HG03439 (cell line): ENCODE measurements at regions not wholly inside any gene's neighbourhood (a gene's known extent, or its start where the extent isn't known, plus 50 kb on each side); places are given as distances from the start of the nearest gene placed in this dataset.

ENCODE experiments used
- ATAC-seq: cut with Tn5 transposase; IDR thresholded peaks from one replicate; pipeline ENCODE4 v1.9.1; 2021; ENCODE audit warnings: mild to moderate bottlenecking, moderate library complexity; ENCODE audit not compliant: unreplicated experiment

DNA sequence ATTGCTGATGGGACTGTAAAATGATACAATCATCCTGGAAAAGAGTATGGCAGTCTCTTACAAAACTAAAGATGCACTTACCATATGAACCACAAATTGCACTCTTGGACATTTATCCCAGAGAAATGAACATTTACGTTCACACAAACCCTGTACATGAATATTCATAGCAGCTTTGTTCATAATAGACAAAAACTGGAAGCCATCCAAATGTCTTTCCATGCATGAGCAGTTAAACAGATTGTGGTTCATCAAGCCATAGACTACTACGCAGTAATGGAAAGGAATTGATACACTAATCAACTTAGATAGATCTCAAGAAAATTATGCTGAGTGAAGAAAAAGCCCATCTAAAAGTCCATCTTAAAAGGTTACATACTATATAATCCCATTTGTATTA, 156.1 kb upstream of the SLC39A10 start:
- ATAC-seq = no peak

DNA sequence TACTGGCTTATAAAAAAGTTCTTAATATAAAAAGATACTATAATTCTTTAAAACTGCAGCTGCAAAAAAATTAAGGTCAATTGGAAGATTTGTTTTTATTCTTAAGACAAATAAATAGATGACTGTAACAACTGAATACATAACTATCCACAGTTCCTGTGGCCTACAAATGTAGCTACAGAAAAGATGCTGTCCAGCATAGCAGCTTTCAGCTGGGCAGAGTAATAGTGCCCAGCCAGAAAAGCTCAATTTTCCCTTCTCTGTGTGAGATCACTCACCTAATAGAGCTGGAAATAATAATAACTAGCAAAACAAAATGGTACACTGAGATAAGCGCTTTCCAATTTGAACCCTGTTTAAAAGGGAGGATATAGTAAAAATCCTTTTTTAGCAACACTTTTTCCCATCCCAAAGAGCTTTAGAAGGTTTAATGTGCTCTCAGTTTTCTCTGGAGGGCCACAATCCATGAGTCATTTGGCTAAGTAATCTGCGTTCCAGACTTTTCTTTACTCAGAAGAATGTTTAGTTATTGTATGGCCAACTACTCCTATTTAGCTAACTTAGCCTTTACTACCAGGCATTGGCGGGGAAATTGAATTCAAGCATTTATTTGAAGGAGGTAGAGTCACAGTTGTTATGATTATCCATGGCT, 158.1 kb upstream of the SLC39A10 start:
- ATAC-seq = no peak

DNA sequence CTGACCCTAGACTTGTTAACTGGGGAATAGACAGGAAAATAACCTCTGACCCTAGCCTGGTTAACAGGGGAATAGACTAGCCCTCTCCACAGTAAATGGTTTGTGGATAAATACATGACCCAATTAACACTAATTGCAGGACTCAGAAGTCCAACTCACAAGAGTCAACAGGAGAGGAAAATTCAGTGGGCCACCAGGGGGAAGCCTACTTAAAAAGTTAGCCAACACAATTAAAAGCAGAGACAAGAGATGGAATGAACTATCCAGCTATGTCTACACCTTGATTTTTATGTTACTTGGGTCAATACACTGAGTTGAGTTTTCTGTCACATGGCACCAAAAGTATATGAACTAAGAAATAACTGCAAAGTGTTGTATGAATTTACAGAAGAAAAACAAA, 158.8 kb upstream of the SLC39A10 start:
- ATAC-seq = peak; percentile 68

DNA sequence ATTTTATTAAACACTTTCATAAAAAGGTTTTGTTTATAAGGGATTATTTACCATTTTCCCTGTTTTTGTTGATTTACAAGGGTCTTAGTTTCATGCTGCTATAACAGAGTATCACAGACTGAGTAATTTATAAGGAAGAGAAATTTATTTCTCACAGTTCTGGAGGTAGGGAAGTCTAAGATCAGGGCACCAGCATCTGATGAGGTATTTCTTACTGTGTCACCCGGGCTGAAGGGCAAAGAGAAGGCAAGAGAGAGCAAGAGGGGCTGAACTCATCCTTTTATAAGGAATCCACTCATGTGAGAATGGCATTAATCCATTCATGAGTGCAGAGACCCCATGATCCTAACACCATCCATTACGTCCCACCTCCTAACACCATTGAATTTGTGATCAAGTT, 160.0 kb upstream of the SLC39A10 start:
- ATAC-seq = no peak

DNA sequence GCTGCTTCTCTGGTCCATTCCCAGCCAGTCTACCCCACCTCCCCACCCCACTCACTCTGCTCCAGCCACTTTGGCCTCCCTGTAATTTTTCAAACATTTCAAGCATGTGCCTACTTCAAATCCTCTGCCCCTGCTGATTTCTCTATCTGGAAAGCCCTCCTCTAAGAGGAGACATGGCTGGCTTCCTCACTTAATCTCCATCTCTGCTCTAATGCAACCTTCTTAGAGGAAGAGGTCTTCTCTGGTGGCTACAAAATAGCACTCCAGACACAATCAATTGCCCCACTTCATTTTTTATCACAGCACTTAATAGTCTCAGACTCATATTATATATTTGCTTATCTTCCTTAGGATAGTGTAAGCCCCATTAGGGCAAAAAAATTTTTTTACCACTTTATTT, 161.1 kb upstream of the SLC39A10 start:
- ATAC-seq = no peak

DNA sequence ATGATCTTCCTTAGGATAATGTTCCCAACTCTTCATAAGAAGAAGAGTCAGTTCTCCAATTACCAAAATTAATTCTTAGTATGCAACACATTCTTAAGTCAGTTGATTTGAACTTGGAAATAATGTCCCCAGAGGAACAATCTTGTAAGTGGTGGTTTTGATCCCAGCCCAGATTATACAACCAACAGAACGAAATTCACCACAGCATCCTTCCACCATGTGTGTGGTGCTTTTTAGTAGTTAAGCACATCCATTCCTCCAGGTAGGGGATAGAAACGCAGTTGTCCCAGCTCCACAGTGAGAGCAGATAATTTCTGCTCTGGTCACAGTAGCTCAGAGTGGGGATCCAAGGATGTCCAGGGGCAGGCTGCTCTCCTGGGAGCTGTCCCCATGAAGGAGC, 161.7 kb upstream of the SLC39A10 start:
- ATAC-seq = no peak

DNA sequence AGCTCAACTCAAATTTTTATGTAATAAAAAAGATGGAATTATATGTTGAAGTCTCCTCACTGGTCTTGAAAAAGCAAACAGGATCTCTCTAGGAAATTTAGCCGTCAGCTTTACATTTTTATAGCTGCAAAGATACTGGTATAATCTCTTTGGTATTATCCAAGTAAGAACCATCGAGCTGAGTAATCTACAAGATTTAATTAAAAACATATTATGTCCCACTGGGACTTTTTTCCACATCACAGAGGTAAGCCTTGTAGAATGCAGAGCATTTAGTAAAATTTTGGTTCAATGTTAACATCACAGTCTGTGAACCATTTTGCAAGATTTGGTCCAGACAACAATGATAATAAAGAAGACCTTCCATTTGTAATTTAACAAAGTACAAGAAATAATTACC, 162.6 kb upstream of the SLC39A10 start:
- ATAC-seq = no peak

DNA sequence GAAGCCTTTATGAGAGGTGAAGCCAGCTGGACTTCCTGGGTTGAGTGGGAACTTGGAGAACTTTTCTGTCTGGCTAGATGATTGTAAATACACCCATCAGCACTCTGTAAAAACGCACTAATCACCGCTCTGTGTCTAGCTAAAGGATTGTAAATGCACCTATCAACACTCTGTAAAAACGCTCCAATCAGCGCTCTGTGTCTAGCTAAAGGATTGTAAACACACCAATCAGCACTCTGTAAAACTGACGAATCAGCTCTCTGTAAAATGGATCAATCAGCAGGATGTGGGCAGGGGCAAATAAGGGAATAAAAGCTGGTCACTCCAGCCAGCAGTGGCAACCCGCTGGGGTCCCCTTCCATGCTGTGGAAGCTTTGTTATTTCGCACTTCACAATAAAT, 163.6 kb upstream of the SLC39A10 start:
- ATAC-seq = no peak

DNA sequence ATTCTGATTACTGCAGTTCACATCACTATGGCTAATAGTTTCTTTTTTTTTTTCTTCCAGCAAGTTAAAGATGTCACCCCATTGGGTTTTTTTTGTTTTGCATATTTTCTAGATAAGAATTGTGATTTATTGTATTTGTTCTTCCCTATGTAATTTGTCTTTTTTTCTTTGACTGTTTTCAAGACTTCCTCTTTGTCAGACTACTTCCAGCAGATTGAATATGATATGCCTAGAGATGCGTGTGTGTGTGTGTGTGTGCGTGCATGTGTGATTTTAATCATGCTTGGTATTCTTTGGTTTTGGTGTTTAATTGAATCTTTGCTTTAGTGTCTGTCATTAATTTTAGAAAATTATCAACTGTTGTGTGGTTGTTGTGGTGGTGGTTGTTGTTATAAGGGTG, 166.7 kb upstream of the SLC39A10 start:
- ATAC-seq = no peak

DNA sequence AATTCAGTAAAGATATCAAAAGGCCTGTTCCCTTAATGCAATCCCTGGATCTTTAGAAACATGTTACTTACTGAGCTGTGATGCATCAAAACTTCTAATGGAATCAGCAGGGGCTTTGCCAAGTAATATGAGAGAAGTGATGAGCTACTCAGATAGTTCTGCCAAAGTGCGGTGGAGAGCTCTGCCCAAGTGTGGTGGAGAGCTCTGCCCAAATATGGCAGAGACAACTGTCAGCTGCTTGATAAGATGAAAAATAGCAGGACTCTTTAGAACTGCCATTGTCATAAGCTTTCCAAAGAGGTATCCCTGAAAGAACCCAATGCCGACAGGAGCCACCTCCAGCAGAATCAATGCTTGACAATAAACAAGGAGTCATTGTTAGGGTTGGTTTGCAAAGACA, 167.9 kb upstream of the SLC39A10 start:
- ATAC-seq = no peak

DNA sequence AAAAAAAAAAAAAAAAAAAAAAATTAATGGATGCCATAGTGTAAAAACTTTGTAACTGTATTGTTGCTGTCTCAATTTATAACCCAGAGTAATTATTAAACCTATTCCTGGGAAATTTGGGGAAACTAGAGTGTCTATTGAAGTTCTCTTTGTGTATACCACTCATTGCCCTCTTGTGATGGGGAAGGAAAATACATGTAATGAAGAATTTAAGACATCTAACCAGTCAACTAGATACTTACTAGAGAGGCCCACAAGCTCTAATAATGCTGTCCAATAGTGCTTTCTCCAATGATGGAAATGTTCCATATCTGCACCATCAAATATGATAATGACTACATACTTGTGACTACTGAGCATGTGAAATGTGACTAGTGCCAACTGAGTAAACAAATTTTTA, 168.5 kb upstream of the SLC39A10 start:
- no peak for ATAC-seq

DNA sequence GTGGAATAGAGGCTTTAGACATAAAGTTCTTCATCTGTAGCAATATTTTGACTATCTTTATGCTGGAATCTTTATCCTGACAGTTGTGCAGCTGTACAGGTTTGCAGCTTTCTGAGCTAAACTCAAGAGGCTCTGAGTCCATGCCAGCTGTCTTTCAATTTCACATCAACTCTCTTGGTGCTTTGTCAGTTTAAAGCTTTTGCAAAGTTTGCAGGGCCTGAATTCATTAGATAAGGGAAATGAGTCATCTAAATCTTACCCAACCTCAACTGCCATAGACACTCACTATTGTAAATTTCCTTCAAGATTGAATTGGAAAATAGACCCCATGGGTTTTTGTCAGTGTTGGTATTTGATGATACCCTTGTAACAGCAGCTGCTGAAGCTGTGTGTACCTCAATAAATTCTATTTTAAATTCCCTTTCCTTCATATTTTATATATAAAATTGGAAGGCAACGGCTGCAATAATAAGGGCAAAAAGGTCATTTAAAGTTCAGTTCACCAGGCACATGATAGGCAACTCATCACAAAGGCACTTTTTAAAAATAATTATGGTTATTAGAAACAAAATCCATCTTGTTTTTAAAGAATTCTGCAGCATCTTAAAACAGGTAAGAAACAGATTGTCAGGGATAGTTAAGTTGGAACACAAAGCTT, 169.9 kb upstream of the SLC39A10 start:
- no peak for ATAC-seq

DNA sequence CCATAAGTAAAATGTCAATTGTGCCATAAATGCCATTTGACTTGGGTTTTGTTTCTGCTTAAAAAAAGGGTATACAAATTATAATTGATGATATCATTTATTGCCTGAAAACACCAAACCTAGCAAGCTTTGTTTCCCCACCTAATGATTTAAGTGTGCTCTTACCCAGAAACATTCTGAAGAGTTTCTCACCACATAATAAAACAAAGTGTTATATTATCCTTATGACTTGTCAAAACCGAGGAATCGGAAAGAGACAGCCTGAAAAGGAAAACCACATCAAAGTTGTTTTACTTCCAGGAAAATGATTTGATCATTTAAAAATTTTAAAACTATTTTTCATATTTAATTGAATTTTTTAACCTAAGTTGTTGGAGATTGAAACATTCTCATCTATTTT, 170.5 kb upstream of the SLC39A10 start:
- no peak for ATAC-seq

DNA sequence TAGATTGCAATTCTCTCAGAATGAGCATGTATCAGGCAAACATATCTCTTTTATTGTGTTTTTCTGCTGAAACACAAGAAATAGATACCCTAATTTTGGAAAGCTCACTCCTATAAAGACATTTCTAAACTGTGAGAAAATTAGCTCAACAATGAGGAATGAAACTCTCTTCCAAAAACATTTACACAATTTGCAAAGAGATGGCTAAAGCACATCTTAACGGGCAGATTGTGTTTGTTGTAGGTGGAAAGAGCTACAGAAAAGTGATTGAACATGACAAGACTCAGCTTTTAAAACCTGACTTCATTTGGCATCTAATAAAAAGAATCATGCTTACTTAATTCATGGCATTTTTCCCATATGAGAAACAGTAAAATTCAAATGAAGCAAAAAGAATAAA, 175.0 kb upstream of the SLC39A10 start:
- ATAC-seq = no peak

DNA sequence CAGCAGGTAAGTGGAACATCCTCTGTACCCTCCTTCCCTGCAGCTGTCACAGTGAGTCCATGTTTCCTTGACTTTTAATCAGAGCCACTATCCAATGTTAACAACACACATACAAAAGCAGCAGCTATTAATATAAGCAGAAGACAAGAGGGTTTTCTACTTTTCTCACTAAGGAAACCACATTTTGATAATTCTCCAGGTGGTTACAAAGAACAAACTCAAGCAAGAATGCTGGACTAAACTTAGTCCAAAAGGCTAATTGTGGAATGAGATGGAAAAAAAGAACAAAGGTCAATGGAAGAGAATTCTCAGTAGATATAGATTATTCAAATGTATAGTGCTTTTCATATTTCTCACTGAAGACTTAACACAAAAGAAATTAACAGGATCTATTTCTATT, 176.9 kb upstream of the SLC39A10 start:
- ATAC-seq = no peak

DNA sequence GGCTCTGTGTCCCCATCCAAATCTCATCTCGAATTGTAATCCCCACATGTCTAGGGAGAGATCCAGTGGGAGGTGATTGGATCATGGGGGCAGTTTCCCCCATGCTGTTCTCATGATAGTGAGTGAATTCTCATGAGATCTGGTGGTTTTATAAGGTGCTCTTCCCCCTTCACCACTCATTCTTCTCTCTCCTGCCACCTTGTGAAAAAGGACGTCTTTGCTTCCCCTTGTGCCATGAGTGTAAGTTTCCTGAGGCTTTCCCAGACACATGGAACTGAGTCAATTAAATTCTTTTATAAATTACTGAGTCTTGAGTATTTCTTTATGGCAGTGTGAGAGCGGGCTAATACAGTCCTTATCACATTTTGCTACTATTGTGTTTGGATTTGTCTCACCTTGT, 177.6 kb upstream of the SLC39A10 start:
- no peak for ATAC-seq

DNA sequence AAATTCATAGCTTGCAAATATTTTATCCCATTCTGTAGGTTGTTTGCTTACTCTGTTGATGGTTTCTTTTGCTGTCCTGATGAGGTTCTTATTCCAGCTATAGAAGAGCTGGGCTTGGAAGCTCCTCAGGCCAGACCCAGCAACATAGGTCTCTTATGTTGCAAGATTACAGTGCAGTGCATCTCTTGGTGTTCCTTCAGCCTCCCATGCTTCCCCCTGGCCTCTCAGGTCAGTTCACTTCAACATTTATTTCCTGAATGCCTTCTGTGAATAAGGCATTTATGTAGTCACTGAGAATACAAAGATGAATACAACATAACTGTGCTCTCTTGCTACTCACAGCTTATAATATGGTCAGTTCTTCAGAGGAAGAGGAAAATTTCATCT, 179.0 kb upstream of the SLC39A10 start:
- ATAC-seq = no peak

DNA sequence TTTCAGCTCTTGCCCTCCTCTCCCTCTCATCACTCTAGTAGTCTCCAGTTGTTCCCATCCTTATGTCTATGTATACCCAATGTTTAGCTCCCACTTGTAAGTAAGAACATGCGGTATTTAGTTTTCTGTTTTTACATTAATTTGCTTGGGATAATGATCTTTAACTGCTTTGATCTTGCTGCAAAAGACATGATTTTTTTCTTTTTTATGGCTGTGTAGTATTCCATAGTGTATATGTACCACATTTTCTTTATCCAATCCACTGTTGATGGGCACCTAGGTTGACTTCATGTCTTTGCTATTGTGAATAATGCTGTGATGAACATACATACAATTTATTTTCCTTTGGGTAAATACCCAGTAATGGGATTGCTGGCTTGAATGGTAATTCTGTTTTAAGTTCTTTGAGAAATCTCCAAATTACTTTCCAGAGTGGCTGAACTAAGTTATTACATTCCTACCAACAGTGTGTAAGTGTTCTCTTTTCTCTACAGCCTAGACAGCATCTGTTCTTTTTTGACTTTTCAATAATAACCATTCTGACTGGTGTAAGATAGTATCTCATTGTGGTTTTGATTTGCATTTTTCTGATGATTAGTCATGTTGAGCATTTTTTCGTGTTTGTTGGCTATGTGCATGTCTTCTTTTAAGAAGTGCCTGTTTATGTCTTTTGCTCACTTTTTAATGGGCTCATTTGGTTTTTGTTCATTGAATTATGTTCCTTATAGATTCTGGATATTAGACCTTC, 179.6 kb upstream of the SLC39A10 start:
- no peak for ATAC-seq

DNA sequence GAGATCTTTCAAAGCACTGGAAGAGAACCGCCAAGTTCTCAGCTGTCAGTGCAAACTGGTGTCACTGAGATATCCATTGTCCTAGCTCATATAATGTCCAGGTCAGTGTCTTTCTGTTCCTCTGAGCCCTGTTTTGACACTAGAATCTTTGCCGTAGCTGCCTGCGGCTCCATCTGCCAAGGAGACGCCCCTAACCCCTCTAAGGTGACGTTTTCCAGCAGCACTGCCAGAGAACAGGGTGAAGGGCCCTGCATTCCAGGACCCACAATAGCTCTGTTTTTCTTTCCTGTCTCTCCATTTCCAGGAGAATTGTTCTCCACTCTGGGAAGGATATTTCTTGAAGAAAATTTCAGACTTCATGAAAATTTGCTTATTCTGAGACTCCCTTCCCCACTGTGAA, 181.7 kb upstream of the SLC39A10 start:
- no peak for ATAC-seq

DNA sequence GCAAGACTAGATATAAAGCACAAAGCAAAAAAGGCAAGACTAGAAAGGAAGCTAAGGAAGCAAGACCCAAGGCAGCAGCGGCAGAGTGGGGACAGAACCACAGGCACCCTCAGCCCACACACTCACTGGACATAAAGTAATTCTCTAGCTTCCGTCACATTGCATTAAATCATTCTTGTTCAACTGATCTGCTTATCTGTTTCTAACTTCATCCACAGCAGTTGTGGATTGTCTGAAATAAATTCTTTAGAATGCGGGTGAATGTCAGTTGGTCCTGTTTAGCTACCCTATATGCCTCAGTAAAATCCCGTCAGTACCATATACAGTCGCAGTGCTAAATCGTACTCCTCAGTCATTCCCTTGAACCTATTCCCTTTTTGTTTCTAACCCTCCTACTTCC, 183.2 kb upstream of the SLC39A10 start:
- no peak for ATAC-seq

DNA sequence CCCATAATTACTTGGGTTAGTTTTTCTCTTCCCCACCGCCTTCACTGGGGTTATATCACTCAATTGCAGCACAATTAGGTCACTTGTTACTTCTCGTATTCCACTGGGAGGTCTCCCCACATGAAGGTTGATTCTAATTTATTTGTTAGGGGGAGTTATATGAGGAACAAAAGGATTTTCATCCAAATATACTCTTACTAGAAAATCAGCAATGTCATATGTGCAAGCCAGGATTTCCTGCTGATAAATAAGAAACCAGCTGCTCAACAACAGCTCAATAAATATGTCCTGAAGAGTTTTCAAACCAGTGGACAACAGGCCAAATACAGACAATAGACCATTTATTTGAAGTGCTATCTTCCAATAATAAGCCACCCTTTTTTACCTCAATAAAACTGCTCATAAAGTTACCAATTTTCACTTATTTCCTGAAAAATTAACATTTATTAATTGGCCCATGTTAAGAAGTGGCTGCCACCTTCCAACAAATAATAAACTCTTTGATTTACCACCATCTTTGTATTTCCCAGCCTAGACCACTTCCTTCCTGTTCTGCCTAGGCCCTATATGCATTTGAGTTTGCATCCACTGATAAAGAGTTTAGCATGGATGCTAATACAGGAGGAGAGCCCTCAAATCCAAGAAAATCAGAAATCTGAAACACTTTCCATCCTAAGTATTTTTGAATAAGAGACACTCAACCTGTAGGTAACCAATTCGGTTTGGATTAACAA, 184.4 kb upstream of the SLC39A10 start:
- no peak for ATAC-seq

DNA sequence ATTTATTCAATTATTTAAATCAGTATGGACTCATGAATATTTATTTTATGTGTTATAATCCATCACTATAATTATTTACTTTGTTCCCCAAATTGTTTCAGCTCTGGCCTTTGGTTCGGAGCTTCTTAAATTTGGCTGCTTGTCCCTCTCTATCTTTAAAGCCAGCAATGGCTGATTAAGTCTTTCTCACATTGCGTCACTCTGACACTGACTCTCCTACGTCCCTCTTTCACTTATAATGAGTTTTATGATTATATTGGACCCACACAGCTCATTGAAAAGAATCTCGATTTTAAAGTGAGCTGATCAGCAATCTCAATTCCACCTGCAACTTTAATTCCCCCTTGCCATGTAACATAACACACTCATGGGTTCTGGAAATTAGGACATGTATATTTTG, 185.2 kb upstream of the SLC39A10 start:
- no peak for ATAC-seq
